ENCODE measurements at regions not wholly inside any gene's neighbourhood (a gene's known extent, or its start where the extent isn't known, plus 50 kb on each side); places are given as distances from the start of the nearest gene placed in this dataset.
"Not testable (repeated sequence)": the region's sequence is repeated elsewhere in the genome, so short reads cannot be mapped to it uniquely, and the experiment has no call there.

- intact Hi-C loops (cut with DNase I), result no loop called here
- DNase-seq, result no peak
Measured at GRCh38 chr4:34328939-34329338, 1915.4 kb downstream of the ARAP2 start.

GRCh38 chr4:34335156-34335555, 1909.2 kb downstream of the ARAP2 start:
- intact Hi-C loops (cut with DNase I); DNase-seq: not testable (repeated sequence)

GRCh38 chr4:34335556-34335955, 1908.8 kb downstream of the ARAP2 start:
- DNase-seq; intact Hi-C loops (cut with DNase I): not testable (repeated sequence)

GRCh38 chr4:34362654-34363053, 1881.7 kb downstream of the ARAP2 start:
- intact Hi-C loops (cut with DNase I), result no loop called here
- no peak for DNase-seq

- intact Hi-C loops (cut with DNase I), result no loop called here
- DNase-seq, result no peak
Measured at GRCh38 chr4:34363842-34364241, 1880.5 kb downstream of the ARAP2 start.

GRCh38 chr4:34365946-34366345, 1878.4 kb downstream of the ARAP2 start:
- no peak for DNase-seq
- intact Hi-C loops (cut with DNase I), result no loop called here

GRCh38 chr4:34371676-34372075, 1872.6 kb downstream of the ARAP2 start:
- no peak for DNase-seq
- intact Hi-C loops (cut with DNase I), result no loop called here

- no peak for DNase-seq
- intact Hi-C loops (cut with DNase I), result no loop called here
Measured at GRCh38 chr4:34372815-34373214, 1871.5 kb downstream of the ARAP2 start.

GRCh38 chr4:34373456-34373855, 1870.9 kb downstream of the ARAP2 start:
- no peak for DNase-seq
- intact Hi-C loops (cut with DNase I), result no loop called here

- intact Hi-C loops (cut with DNase I), result no loop called here
Measured at GRCh38 chr4:34412233-34412632, 1832.1 kb downstream of the ARAP2 start.

GRCh38 chr4:34412911-34413310, 1831.4 kb downstream of the ARAP2 start:
- intact Hi-C loops (cut with DNase I), result no loop called here
- no peak for DNase-seq

More at GRCh38 chr4:34412233-34412632, 1832.1 kb downstream of the ARAP2 start:
- DNase-seq, result no peak

GRCh38 chr4:34417160-34417559, 1827.2 kb downstream of the ARAP2 start:
- no peak for DNase-seq
- intact Hi-C loops (cut with DNase I), result no loop called here

- no peak for DNase-seq
- intact Hi-C loops (cut with DNase I), result no loop called here
Measured at GRCh38 chr4:34419871-34420270, 1824.4 kb downstream of the ARAP2 start.

- intact Hi-C loops (cut with DNase I), result no loop called here
- DNase-seq, result peak in 1 of 42 donors; percentile 23
Measured at GRCh38 chr4:34422472-34423175, 1821.7 kb downstream of the ARAP2 start.

- intact Hi-C loops (cut with DNase I), result no loop called here
- no peak for DNase-seq
Measured at GRCh38 chr4:34432706-34433105, 1811.6 kb downstream of the ARAP2 start.

GRCh38 chr4:34434377-34434776, 1809.9 kb downstream of the ARAP2 start:
- intact Hi-C loops (cut with DNase I); DNase-seq: not testable (repeated sequence)

GRCh38 chr4:34464196-34464595, 1780.1 kb downstream of the ARAP2 start:
- intact Hi-C loops (cut with DNase I), result no loop called here
- DNase-seq, result no peak

GRCh38 chr4:34466411-34466810, 1777.9 kb downstream of the ARAP2 start:
- intact Hi-C loops (cut with DNase I), result no loop called here
- DNase-seq, result no peak

GRCh38 chr4:34469516-34469915, 1774.8 kb downstream of the ARAP2 start:
- no peak for DNase-seq
- intact Hi-C loops (cut with DNase I), result no loop called here

GRCh38 chr4:34485252-34485651, 1759.1 kb downstream of the ARAP2 start:
- no peak for DNase-seq
- intact Hi-C loops (cut with DNase I), result no loop called here
